Inflammatory macrophage treated with lipopolysaccharide for 4 hours (primary cell): ENCODE measurements at regions not wholly inside any gene's neighbourhood (a gene's known extent, or its start where the extent isn't known, plus 50 kb on each side); places are given as distances from the start of the nearest gene placed in this dataset.
"Not testable (repeated sequence)": the region's sequence is repeated elsewhere in the genome, so short reads cannot be mapped to it uniquely, and the experiment has no call there.

Experiments used
- DNase-seq: peaks from one replicate; pipeline ENCODE4 v3.0.0-alpha.2; 2020

DNA sequence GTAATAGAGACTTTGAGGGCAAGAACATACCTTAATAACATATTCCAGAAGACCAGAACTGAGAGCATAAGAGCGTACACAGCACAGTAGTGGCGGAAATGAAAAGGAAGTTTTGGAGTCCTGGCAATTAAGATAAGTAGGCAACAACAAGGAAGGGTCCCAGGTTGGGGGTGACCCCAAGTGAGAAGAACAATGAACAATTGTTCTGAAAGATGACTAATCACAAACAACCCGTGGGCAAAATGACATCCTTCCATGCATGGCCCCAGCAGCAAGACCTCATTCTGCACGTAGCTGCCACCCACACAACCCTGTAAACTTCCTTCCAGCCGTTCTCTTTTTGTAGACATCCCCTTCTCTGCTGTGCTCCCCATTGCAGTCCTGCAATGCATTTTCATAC is 384.4 kb upstream of the PABPC4L start:
- DNase-seq, result no peak

DNA sequence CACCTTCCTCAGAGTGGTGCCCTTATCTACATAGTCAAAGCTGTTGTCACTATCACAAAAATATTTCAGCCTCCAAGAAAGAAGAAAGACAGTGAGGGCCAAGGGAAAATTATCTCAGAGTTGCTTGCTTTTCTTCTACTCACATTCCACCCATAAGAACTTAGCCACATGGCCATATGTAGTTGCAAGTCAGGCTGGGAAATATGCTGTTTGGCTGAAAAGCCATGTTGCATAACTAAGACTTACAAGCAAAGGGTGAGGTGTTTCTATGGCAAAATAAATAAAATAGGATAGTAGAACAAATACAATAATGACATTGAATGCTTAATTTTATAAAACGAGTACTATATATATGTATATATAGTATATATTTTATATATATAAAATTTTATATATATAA is 365.9 kb upstream of the PABPC4L start:
- no peak for DNase-seq

DNA sequence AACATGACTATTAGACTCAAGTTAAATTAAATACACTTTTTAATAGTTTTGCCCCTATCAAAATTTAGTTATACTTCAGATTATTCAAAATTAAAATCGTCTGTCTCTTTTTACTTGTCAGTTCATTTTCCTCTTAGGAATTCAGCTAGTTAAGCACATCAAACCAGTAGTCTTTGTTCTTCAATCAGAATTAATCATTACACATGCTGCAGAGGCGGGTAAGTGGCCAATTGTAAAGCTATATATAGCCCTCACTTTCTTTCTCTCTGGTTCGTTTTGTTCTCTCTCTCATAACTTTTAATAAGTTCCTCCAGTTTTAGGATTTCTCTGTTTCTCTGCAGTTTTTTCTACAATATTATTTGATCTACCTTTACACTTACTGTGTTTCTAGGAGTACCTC is 359.1 kb upstream of the PABPC4L start:
- no peak for DNase-seq

DNA sequence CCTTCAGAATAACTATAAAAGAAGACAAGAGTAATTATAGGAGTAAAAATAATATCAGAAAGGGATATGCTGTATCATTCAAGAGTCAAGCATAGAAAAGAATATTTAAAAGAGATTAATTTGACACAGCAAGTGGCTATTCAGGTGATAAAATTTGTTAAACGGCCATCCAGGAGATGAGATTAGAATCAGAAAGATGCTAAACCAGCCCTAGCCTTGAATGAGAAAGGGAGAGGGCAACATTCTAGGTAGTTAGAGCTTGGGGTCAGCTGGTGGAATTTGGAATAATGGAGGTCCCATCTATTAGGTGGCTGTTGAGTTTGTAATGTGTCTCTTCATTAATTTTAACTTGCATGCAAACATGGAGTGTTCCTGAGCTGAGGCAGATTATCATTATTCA is 350.5 kb upstream of the PABPC4L start:
- no peak for DNase-seq

DNA sequence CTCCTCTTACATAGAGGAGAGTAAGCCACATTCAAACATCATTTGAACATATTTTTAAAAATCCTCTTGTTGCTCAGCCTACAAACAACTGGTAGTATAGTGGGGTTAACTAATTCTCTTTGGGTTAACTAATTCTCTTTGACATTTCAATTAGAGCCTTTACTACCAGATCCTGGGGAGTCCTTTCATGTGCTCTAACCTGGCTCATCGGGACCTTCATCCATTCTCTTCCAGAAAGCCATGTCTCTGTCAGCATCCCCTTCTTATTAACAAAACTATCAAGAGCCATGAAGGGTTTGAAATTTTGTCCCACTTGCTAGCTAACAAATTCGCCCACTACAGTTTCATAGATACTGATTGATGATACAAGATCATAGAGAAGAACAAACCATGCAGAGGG is 349.8 kb upstream of the PABPC4L start:
- no peak for DNase-seq

DNA sequence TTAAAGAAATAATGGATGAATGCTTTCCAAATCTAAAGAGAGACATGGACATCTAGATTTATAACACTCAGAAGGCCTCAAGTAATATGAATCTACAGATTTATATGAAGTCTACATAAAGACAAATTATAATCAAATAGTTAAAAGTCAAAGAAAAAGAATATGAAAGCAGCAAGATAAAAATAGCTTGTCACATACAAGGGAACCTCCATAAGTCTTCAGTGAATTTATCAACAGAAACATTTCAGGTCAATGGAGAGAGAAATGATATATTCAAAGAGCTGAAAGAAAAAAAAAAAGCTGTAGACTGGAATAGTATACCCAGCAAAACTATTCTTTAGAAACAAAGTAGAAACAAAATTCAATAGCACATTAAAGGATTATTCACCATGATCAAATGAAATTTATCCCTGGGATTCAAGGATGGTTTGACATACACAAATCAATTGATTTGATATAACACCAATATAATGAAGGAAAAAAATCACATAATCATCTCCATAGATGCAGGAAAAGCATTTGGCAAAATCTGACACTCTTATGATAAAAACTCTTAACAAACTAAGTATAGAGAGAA is 346.6 kb upstream of the PABPC4L start:
- DNase-seq, result no peak

DNA sequence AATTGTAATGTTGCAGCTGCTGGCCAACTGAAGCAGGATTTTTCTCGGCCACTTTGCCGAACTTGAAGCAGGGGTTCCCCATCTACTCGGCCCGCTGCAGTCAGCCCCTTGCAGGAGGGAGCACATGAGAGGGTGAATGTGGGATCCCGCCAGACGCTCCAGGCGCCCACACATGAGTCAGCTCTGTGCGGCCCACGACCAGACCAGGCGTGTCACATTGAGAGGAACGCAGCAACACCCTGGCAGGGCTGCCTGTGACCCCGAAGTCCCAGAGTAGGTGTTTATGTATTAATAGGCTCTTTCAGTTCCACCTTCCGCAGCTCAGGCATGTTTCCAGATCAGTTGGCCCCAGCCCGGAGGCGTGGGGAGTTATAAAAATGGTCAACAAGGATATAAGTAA is 344.7 kb upstream of the PABPC4L start:
- no peak for DNase-seq

DNA sequence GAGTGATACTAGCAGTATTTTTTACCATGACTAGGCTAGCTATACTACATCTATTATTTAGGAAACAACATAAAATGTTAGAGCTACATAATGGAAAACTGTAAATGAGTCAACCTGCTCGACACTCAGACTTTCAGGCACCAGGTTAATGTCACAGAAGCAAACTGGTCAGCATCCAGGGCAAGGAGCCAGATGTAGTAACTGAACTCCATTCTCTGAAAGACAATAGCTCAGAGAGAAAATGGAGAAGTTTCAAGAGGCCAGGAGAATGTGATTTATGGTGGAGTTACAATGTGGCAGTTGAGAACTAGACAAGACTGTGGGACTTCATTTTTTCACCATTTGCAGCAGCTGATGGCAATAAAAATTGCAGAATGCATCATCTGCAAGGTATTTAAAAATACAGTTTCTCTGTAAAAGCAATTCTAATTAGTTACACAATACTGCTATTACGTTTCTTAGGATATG is 342.7 kb upstream of the PABPC4L start:
- DNase-seq, result no peak

DNA sequence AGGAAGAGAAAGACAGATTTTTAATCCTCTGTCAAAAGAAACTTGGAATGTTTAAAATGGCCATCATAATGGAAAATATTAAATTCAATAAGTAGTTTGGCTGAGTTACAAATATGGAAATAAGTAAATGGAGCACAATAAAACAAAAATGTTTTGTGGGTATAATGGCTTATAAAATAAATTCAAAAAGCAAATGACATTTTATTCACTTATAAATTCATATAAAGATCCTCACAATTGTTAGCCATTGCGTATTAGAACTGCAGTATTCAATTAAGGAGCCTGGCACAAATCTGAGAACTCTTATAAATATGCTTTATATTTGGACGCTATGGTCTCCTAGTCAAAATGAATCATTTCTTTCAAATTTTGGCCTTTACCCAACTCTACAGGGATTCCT is 339.0 kb upstream of the PABPC4L start:
- no peak for DNase-seq

DNA sequence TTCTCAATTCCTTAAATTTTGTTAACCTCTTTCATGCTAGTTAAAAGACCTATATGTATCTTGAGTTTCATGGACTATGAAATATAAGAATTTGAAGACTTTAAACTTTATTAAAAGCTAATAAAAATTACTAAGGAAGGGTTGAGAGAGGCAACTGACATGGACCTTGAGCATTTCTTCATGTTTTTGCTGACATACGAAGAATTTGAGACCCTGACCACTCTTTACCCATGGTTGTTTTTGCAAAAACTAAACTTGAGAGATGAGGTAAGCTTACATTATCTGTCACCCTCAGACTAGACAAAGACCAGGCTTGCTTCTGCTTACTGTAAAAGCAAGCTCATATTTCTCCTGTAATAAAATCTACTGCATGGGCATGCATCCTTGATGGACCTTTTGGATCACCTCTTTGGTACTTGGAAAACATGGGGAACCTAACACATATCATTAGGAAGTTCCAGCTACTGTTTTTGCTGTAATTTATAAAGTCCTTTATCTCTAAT is 338.2 kb upstream of the PABPC4L start:
- DNase-seq, result no peak

DNA sequence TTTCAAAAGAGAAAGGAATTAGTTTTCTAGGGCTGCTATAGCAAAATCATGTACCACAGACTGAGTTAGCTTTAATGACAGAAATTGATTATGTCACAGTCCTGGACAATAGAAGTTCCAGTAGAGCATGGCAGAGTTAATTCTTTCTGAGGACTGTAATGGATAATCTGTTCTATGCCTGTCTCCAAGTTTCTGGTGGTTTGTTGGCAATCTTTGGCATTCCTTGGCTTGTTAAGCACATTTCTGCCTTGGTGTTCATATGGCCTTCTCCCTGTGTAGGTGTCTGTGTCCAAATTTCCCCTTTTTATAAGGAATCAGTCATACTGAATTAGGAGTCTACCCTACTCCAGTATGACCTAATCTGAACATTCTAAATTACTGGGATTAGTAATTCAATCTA is 336.1 kb upstream of the PABPC4L start:
- no peak for DNase-seq

DNA sequence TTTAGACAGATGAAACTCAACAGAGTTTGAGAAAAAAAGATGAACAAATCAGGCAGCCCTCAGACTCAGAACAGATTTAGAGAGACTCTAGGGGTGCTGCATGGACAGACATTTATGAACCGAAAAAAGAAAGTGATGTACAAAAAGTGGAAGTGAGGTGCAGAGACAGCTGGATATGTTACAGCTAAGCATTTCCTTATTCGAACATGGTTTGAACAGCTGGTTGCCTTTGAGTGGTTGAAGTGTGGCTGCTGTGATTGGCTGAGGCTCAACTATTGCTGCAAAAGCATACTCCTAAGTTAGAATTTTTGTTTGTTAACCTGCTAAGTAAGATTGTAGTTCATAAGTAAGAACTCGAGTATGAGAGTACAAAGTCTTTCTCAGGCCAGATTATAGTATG is 331.5 kb upstream of the PABPC4L start:
- DNase-seq, result no peak

DNA sequence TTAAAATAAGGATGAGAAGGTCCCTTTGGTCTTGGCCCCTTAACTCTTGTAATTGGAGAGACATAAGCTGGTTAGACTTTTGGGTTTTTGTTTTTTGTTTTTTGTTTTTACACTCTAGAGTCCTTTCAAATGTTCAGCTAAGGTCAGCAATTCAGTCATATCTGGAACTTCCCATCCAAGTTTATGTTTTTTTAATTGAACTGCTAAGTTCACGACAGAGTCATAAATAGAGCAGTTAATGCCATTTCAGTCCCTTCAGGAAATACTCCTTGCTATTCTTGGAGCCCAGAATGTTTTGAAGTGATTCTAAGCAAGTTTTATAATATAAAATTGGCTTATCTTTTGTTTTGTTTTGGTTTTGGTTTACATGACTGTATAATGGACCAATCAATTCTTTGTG is 329.4 kb upstream of the PABPC4L start:
- no peak for DNase-seq

DNA sequence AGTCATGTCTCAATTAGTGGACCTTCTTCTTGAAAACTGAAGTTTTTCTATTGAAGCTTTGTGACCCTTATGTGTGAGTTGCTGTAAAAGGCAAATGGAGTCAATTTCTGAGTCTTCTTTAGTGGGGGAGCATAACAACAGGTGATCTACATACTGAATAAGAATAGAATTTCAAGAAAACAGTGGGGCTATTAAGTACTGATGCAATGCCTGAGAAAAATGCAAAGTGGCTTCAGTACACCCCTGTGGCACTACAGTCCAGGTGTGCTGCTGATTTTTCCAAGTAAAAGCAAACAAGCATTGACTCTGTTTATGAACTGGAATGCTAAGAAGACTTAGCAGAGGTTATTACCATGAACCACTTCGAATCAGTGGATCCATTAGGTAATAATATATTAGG is 328.0 kb upstream of the PABPC4L start:
- no peak for DNase-seq

DNA sequence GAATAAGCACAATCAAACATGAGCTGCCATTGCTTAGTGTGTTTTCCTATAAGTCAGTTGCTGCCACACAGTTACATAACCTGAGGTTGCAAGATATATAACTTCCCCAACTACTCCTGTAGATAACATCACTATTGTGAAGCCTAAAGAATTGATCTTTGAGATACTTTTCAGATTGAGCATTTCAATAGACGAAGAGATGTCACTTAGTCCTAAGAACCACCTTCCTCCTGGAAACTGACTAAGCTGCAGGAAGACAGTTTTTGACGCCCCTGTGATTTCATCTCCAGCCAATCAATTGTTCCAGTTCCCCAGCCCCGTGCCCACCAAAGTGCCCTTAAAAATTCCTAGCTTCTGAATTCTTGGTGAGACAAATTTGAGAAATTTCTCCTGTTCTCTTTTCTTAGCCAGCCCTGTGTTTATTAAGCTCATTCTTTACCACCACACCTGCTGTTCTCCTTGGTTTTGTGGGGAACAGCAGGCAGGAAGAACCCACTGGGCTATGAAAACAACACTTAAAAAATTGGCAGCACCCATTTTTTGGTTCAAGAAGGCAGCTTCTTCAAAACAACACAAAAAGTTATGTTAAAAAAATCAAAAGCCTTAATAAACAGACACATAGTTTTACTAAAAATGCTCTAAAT is 317.1 kb upstream of the PABPC4L start:
- no peak for DNase-seq

DNA sequence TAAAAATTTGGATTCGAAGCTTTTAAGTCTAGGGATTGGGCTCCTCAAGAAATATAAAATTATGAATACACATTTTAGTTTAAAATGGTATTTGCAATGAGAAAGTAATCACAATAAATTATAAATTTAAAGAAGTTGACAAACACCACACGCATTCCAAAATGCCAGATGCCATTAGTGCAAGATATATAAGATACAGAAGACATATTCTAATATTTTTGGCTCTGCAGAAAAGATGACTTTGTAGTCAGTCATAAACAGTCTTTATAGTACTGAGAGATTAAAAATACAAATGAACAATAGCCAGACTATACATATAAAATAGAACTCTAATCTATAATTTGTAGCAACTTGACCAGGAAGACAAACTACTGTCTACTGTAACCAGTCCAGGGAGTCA is 309.0 kb upstream of the PABPC4L start:
- DNase-seq, result no peak

DNA sequence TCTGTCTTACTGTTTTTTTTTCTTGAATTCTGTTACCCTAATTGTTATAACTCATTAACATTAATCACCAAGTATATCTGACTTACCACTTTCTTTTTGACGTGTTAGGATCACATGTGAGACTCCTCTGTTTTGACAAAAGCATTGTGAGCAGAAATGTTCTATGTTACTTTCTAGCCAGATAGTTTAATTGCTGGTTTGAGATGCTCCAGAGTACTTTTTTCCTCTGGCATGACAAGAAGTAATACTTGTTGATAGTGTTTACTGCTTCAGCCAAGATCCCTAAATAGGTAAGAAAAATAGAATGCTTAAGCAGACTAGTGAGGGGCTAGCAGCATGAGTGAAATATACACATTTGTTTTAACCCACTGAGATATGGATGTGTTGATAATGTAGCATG is 303.9 kb upstream of the PABPC4L start:
- DNase-seq, result no peak

DNA sequence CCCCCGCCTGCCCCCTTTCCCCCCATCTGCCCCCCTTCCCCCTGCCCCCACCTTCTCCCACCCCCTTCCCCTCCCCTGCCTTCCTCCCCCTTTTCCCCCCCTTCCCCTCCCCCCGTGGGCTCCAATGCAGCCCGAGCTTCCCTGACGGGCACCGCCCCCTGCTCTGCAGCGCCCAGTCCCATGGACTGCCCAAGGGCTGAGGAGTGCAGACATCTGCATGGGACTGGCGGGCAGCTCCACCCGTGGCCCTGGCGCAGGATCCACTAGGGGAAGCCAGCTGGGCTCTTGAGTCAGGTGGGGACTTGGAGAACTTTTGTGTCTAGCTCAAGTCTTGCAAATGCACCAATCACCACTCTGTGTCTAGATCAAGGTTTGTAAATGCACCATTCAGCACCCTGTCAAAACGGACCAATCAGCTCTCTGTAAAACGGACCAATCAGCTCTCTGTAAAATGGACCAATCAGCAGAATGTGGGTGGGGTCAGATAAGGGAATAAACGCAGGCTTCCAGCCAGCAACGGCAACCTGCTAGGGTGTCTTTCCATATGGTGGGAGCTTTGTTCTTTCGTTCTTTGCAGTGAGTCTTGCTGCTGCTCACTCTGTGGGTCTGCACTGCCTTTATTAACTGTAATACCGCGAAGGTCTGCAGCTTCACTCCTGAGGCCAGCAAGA is 300.5 kb upstream of the PABPC4L start:
- no peak for DNase-seq

DNA sequence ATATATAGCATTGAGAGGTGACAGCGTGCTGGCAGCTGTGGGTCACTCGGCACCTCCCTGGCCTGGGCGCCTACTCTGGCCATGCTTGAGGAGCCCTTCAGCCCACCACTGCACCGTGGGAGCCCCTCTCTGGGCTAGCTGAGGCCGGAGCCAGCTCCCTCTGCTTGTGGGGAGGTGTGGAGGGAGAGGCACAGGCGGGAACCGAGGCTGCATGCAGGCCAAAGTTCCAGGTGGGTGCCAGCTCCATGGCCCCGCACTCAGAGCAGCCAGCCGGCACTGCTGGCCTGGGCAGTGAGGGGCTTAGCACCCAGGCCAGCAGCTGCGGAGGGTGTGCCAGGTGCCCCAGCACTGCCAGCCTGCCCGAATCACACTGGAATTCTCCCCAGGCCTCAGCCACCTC is 299.9 kb upstream of the PABPC4L start:
- not testable (repeated sequence) for DNase-seq

DNA sequence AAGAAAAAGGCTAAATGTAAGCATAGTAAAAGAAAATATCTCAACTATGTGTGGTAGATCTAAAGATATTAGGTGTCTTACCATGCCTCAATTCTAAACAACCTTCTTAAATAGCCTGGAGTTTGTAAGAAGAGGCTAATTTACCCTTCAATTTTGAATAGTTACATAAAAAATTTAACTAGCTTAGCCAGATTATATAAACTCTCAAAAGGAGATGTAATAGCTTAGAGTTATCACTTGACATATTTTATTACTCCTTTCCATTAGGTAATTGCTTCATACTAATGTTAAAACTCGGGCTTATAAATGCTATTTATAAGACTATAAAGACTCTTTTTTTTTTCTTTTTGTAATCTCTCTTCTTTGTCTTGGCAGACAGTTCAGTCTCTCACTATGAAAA is 297.5 kb upstream of the PABPC4L start:
- no peak for DNase-seq

DNA sequence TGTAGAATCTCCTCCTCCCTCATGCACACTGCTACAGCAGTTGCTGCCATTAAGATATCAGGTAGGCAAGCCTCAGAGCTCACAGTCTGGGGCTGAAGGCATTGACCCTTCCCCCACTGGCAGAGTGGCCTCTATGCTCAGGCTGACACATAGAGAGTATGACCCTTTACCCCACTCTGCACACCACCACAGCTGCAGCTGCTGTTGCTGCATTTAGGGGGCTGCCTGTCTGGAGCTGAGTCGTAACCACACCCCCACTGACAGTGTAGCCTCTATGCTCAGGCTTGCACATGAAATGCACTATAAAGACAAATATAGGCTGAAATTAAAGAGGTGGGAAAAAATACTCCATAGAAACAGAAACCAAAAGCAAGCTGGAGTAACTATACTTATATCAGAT is 289.3 kb upstream of the PABPC4L start:
- no peak for DNase-seq

DNA sequence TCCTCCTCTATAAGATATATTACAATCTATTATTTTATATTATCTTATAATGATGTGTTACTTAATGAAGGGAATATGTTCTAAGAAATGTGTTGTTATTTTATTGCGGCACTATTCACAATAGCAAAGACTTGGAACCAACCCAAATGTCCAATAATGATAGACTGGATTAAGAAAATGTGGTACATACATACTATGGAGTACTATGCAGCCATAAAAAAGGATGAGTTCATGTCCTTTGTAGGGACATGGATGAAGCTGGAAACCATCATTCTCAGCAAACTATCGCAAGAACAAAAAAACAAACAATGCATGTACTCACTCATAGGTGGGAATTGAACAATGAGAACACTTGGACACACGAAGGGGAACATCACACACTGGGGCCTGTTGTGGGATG is 281.9 kb upstream of the PABPC4L start:
- not testable (repeated sequence) for DNase-seq

DNA sequence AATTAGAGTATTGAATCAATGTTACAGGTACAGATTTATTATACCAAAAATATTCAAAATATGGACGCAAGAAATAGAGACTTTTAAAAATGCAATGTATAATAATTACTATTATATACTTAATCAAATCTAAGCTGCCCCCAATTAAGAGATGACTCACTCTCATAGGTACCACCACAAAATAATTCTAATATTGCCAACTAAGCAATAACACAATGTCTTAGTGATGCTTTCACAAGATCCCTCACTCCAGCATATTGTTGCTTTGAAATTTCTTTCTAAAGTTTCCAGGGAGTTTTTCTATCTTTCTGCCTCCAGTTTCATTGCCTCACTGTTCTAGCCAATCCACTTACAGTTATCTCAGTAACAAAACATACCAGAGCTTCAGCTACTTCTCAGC is 270.0 kb upstream of the PABPC4L start:
- no peak for DNase-seq

DNA sequence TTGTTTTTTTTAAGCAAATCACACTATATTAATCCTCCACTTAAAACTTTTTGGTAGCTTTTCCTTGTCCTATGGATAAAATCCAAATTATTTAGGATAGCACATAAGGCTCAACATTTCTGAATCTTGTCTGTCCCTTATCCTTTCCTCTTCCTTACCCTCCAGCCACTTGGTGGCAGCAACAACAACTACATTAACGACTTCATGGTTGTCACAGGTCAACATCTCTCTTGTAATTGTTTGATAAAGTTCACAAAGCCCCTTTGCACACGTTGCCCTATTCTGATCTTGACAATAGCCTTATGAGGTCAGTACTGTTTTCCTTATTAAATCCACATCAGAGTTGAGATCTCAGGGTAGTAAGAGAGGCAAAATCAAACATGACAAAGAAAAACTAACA is 269.0 kb upstream of the PABPC4L start:
- no peak for DNase-seq

DNA sequence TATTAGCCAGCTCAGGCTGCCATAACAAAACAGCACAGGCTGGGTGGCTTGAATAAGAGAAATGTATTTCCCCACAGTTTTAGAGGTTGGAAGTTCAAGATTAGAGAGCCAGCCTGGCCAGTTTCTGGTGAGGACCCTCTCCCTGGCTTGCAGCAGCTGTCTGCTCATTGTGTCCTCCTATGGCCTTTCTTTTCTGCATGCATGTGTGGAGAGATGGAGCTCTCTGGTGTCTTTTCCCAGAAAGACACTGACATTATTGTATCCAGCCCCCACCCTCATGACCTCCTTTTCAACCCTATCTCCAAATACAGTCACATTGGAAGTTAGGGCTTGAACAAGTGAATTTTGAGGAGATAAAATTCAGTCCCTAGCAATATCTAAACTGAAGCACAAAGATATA is 263.8 kb upstream of the PABPC4L start:
- no peak for DNase-seq
